ENCODE measurements at regions not wholly inside any gene's neighbourhood (a gene's known extent, or its start where the extent isn't known, plus 50 kb on each side); places are given as distances from the start of the nearest gene placed in this dataset.

- ChIA-PET SMC1A (ENCODE audit: uncharacterized antibody, unreplicated experiment) (no interaction called here), POLR2A (no interaction called here), CTCF (no interaction called here), RAD21 (ENCODE audit: unreplicated experiment) (no interaction called here)
- no peak for ATAC-seq
- no peak for FAIRE-seq
- Histone ChIP-seq H3K4me1 (ENCODE audit: control insufficient read depth, insufficient read depth, low read length) (no peaks in the 10 kb centered on the region), H3K4me3 (no peak overlapping the region), H3K36me3 (ENCODE audit: control insufficient read depth in 2 of 2, insufficient read depth in 2 of 2, low read length in 1 of 2) (no peaks in the 10 kb centered on the region), H3K79me2 (ENCODE audit: control insufficient read depth, insufficient read depth, low read length) (no peaks in the 10 kb centered on the region), H4K20me1 (ENCODE audit: control insufficient read depth, insufficient read depth) (no peaks in the 10 kb centered on the region), H3K9me3 (replicated peaks; ENCODE audit: control insufficient read depth, insufficient read depth, low read length) (no peaks in the 10 kb centered on the region), H3K27me3 (replicated peaks in 1 of 2; ENCODE audit: control insufficient read depth in 2 of 2, insufficient read depth in 2 of 2, low read length in 1 of 2) (no peaks in the 10 kb centered on the region), H3K4me2 (ENCODE audit: control insufficient read depth, insufficient read depth) (no peak overlapping the region), H2AFZ (ENCODE audit: control insufficient read depth, low read depth, low read length) (no peak overlapping the region), H3K27ac (ENCODE audit: control insufficient read depth, insufficient read depth) (no peak overlapping the region), H3K9ac (ENCODE audit: control insufficient read depth, insufficient read depth, low read length) (no peak overlapping the region)
- intact Hi-C loops (cut with micrococcal nuclease; ENCODE audit: unreplicated experiment) (no loop called here), in situ Hi-C loops (cut with MboI) (no loop called here)
- no TSS peak for BruUV-seq (replicated peaks)
- DNase-seq (ENCODE audit: low read depth, low spot score): no peak
- WGBS (ENCODE audit: insufficient coverage, insufficient replicate concordance, low lambda C conversion rate, missing lambda C conversion rate): 25% methylated on average over 6 of the region's 6 CpGs
- TF ChIP-seq ZNF384 (IDR thresholded peaks at IDR 0.05; ENCODE audit: borderline replicate concordance, low read depth, low read length): no peak
- TF ChIP-seq PKNOX1 (IDR thresholded peaks at IDR 0.05): no peak
- no peak for TF ChIP-seq RB1 (IDR thresholded peaks at IDR 0.05; ENCODE audit: borderline replicate concordance)
- no peak for TF ChIP-seq RAD21 (IDR thresholded peaks at IDR 0.05; ENCODE audit: insufficient read depth, low read depth, low read length)
- TF ChIP-seq CREB1 (IDR thresholded peaks at IDR 0.05; ENCODE audit: low read depth): no peak
- no peak for TF ChIP-seq ZBTB11 (CRISPR knock-in tag; IDR thresholded peaks at IDR 0.05)
- no peak for TF ChIP-seq KDM1A (IDR thresholded peaks at IDR 0.05; ENCODE audit: borderline replicate concordance)
- no peak for TF ChIP-seq ZBTB33 (IDR thresholded peaks at IDR 0.05)
- no peak for TF ChIP-seq MAX (IDR thresholded peaks at IDR 0.05; ENCODE audit: low read depth, low read length)
- TF ChIP-seq E2F8 (IDR thresholded peaks at IDR 0.05; ENCODE audit: low read depth, partially characterized antibody): no peak
- TF ChIP-seq E2F4 (IDR thresholded peaks at IDR 0.05; ENCODE audit: low read depth, low read length): no peak
- TF ChIP-seq HSF1 (IDR thresholded peaks at IDR 0.05; ENCODE audit: low read depth, low read length): no peak
Measured at GRCh38 chr2:82089518-82089917, 1785.0 kb upstream of the LRRTM1 start.
